PC-9 (cell line): ENCODE measurements at regions not wholly inside any gene's neighbourhood (a gene's known extent, or its start where the extent isn't known, plus 50 kb on each side); places are given as distances from the start of the nearest gene placed in this dataset.

ENCODE experiments used
- BruUV-seq: library from RNA; stranded (reverse); fragments of 400-500 nt; replicated peaks from 2 replicates; lab custom pipeline; 2021; lab: Mats Ljungman, UMichigan
- CTCF ChIA-PET: fragments of 300-600 bp; sonication (Branson Sonifier 250); formaldehyde crosslinking; loops from one replicate; lab custom pipeline; 2022; ENCODE audit warnings: antibody characterized with exemption; lab: Charles Lee
- POLR2A ChIA-PET: fragments of 300-600 bp; sonication (Branson Sonifier 250); formaldehyde crosslinking; loops from one replicate; lab custom pipeline; 2022; ENCODE audit warnings: antibody characterized with exemption; ENCODE audit not compliant: unreplicated experiment; lab: Charles Lee
- DNase-seq, 2 experiments: peaks; one replicate each; pipeline versions ENCODE4 v3.0.0 to v3.0.0-alpha.2; 2015 to 2022; ENCODE audit warnings: mixed read lengths in 1 of 2
- H2AFZ ChIP-seq: fragments of 200-600 bp; sonication (generic); 2 replicates; pipeline ENCODE4 v1.8.1; 2017; ENCODE audit warnings: antibody characterized with exemption
- H3F3A ChIP-seq: fragments of 200-600 bp; sonication (generic); 2 replicates; pipeline ENCODE4 v1.8.1; 2017; ENCODE audit warnings: antibody characterized with exemption, mild to moderate bottlenecking, low read depth; ENCODE audit not compliant: insufficient read depth
- H3K27ac ChIP-seq: fragments of 200-600 bp; sonication (generic); 2 replicates; pipeline ENCODE4 v1.6.1; 2016; ENCODE audit warnings: mixed run types
- H3K27me3 ChIP-seq: fragments of 200-600 bp; sonication (generic); 2 replicates; pipeline ENCODE4 v1.6.1; 2016; ENCODE audit warnings: low read depth, mixed run types; ENCODE audit not compliant: insufficient read depth
- H3K36me3 ChIP-seq: fragments of 200-600 bp; sonication (generic); 2 replicates; pipeline ENCODE4 v1.6.1; 2016; ENCODE audit warnings: low read depth, mixed run types
- H3K4me1 ChIP-seq: fragments of 200-600 bp; sonication (generic); replicated peaks from 2 replicates; pipeline ENCODE4 v1.6.1; 2016; ENCODE audit warnings: mixed run types; ENCODE audit not compliant: insufficient read depth
- H3K4me2 ChIP-seq: fragments of 200-600 bp; sonication (generic); 2 replicates; pipeline ENCODE4 v1.6.1; 2017; ENCODE audit warnings: mixed run types
- H3K4me3 ChIP-seq: fragments of 200-600 bp; sonication (generic); 2 replicates; pipeline ENCODE4 v1.6.1; 2016; ENCODE audit warnings: mixed run types
- H3K79me2 ChIP-seq: fragments of 200-600 bp; sonication (generic); 2 replicates; pipeline ENCODE4 v1.6.1; 2017; ENCODE audit warnings: low read depth, mixed run types
- H3K9me2 ChIP-seq: fragments of 200-600 bp; sonication (generic); 2 replicates; pipeline ENCODE4 v1.8.1; 2017; ENCODE audit warnings: mild to moderate bottlenecking; ENCODE audit not compliant: insufficient read depth
- H3K9me3 ChIP-seq: fragments of 200-600 bp; sonication (generic); 2 replicates; pipeline ENCODE4 v1.8.1; 2016; ENCODE audit warnings: low read depth; ENCODE audit not compliant: insufficient read depth
- H4K20me1 ChIP-seq: fragments of 200-600 bp; sonication (generic); 2 replicates; pipeline ENCODE4 v1.8.1; 2017; ENCODE audit not compliant: insufficient read depth
- CTCF ChIP-seq: fragments of 200-600 bp; sonication (generic); conservative IDR thresholded peaks from 2 replicates; pipeline ENCODE4 v1.6.1; 2017; ENCODE audit warnings: mixed run types, antibody characterized with exemption, mild to moderate bottlenecking, moderate library complexity
- EZH2 ChIP-seq: fragments of 200-600 bp; sonication (generic); IDR thresholded peaks from 2 replicates; pipeline ENCODE4 v1.8.0; 2017; ENCODE audit warnings: antibody characterized with exemption, low read depth
- intact Hi-C: fragments of 100-400 bp; cut with micrococcal nuclease; formaldehyde crosslinking; loops from one replicate; pipeline ENCODE4 v1.10.0; 2022; ENCODE audit not compliant: unreplicated experiment

DNA sequence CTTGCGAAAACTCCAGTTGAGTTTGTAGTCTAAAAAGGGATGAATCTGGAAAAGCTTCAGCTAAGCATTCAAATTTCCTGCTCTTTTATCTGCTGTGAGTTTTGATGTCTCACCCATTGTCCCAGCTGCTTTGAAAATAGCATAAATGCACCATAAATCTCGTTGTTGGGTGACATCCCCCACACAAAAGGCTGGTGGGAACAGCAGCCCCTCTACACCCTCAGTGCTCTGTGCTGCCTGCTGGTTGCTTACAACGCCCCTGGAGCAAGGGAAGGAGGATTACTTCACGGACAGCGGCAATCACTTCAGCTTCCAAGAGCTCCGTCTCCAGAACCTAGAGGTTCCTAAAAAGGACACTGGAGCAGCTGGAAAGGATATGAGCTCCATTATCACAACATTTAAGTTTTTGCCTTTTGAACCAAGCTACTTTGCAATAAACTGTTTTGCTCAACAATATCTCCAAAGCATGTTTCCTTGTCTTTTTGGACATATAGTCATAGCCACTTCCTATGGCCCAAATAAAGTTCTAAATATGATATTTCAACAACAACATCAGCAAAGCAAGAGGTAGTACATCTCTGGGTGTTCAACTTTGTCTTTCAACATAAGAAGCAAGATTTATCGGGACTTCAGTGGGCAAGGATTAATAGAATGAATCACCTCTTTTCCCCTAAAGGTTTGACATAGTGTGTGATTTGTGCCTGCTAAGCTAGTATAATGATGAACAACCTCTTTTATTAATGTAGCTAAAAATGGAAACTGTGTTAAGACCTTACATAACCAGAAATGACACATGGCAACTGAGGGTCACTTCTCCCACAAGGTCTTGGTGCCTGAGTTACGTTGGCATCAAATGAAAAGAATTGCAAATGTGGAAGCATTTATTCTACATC is 413.5 kb downstream of the TXNL1 start:
- no peak overlapping the region for H3K4me2 ChIP-seq
- H3K9me3 ChIP-seq, result no peaks in the 10 kb centered on the region
- TF ChIP-seq EZH2, result no peak
- TF ChIP-seq CTCF, result no peak
- POLR2A ChIA-PET, result no interaction called here
- no peak for DNase-seq
- H2AFZ ChIP-seq, result no peak overlapping the region
- no peaks in the 10 kb centered on the region for H3K9me2 ChIP-seq
- BruUV-seq, result no TSS peak
- no peaks in the 10 kb centered on the region for H4K20me1 ChIP-seq
- H3K79me2 ChIP-seq, result no peaks in the 10 kb centered on the region
- no peaks in the 10 kb centered on the region for H3K36me3 ChIP-seq
- H3K27ac ChIP-seq, result no peak overlapping the region
- H3F3A ChIP-seq, result no peaks in the 10 kb centered on the region
- no peaks in the 10 kb centered on the region for H3K4me1 ChIP-seq
- H3K27me3 ChIP-seq, result no peaks in the 10 kb centered on the region
- CTCF ChIA-PET, result no interaction called here
- intact Hi-C loops, result no loop called here
- H3K4me3 ChIP-seq, result no peak overlapping the region

DNA sequence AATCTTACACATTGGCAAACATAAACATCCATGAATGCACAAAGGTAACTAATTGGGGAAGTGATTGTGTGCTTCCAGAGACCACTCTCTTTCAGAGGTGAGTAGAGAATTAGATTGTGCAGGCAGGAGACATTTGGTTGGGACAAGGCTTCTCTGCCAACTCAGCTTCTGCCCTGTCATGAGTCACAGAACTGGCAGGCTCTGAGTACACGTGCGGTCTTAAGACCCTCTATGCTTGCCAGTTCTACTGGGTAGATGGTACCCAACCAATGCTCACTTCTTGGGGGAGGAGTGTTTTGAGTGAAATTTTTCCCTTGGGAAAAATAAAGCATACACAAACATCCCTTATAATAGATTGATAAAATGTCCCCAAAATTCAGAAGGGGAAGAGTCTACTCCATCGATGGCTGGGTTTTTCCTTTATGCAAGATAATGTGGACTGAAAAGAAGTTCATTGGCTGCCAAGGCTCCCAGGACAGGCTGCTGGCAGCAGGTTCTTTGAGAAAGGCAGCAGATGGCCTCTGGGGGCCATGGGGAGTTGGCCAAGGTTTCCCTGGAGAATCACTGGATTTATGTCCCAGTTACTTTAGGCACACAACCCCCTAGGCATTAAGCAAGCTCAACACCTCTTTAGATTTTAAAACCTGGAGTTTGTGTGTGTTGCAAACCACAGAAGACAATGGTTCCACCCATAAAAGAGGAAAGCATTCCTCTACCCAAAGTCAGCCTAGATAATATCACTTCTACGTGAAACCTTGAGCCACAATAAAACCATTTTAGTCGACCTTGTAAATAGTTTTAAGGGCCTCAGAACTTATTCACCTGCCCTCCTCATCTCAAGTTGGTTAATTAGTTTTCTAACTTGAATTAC is 417.0 kb downstream of the TXNL1 start:
- peak in 1 of 2 experiments; percentile 60 for DNase-seq
- no TSS peak for BruUV-seq
- Histone ChIP-seq H3K4me2 (no peak overlapping the region), H2AFZ (no peak overlapping the region), H3F3A (no peaks in the 10 kb centered on the region), H3K4me1 (no peaks in the 10 kb centered on the region), H3K4me3 (no peak overlapping the region), H3K36me3 (no peaks in the 10 kb centered on the region), H3K27ac (no peak overlapping the region), H4K20me1 (no peaks in the 10 kb centered on the region), H3K9me3 (no peaks in the 10 kb centered on the region; the same call in 1 of the 2 replicates), H3K27me3 (no peaks in the 10 kb centered on the region), H3K9me2 (no peaks in the 10 kb centered on the region), H3K79me2 (no peaks in the 10 kb centered on the region)
- TF ChIP-seq EZH2 (no peak), CTCF (no peak)
- intact Hi-C loops, result no loop called here
- ChIA-PET POLR2A (no interaction called here), CTCF (no interaction called here)

DNA sequence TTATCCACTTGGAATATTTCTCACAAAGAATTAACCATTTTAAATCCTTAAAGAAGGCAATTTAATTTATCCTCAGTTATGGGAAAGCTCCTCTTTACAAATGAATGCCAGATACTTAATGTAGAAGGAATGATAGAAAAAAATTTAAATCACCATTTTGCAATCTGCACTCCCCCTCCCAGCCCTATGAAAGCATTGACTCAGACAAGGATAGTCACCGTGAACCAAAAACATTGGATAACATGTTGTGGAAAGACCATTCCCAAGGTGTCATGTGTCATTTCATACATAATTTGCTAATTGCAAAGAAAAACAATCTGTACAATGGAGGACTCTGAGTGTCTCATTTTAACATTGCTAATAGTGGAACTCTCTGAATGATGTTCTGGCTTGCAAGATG is 421.0 kb downstream of the TXNL1 start:
- Histone ChIP-seq H3K27ac (no peak overlapping the region), H3K4me3 (no peak overlapping the region), H3K9me2 (no peaks in the 10 kb centered on the region), H3K9me3 (no peaks in the 10 kb centered on the region; the same call in 1 of the 2 replicates), H3K36me3 (no peaks in the 10 kb centered on the region), H3K4me2 (no peak overlapping the region), H3F3A (no peaks in the 10 kb centered on the region), H3K4me1 (no peaks in the 10 kb centered on the region), H4K20me1 (no peaks in the 10 kb centered on the region), H3K27me3 (no peaks in the 10 kb centered on the region), H2AFZ (no peak overlapping the region), H3K79me2 (no peaks in the 10 kb centered on the region)
- ChIA-PET POLR2A (no interaction called here), CTCF (no interaction called here)
- TF ChIP-seq CTCF (no peak), EZH2 (no peak)
- BruUV-seq, result no TSS peak
- intact Hi-C loops, result no loop called here
- no peak for DNase-seq
